ENCODE measurements at regions not wholly inside any gene's neighbourhood (a gene's known extent, or its start where the extent isn't known, plus 50 kb on each side); places are given as distances from the start of the nearest gene placed in this dataset.

- TF ChIP-seq, protein P1, sequence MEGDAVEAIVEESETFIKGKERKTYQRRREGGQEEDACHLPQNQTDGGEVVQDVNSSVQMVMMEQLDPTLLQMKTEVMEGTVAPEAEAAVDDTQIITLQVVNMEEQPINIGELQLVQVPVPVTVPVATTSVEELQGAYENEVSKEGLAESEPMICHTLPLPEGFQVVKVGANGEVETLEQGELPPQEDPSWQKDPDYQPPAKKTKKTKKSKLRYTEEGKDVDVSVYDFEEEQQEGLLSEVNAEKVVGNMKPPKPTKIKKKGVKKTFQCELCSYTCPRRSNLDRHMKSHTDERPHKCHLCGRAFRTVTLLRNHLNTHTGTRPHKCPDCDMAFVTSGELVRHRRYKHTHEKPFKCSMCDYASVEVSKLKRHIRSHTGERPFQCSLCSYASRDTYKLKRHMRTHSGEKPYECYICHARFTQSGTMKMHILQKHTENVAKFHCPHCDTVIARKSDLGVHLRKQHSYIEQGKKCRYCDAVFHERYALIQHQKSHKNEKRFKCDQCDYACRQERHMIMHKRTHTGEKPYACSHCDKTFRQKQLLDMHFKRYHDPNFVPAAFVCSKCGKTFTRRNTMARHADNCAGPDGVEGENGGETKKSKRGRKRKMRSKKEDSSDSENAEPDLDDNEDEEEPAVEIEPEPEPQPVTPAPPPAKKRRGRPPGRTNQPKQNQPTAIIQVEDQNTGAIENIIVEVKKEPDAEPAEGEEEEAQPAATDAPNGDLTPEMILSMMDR (IDR thresholded peaks at IDR 0.05), result no peak
- no peak for TF ChIP-seq POLR2A (IDR thresholded peaks at IDR 0.05; ENCODE audit: low read length)
- no peak for TF ChIP-seq ZFP36 (IDR thresholded peaks at IDR 0.05; ENCODE audit: borderline replicate concordance, partially characterized antibody)
- no peak for TF ChIP-seq ELK1 (IDR thresholded peaks at IDR 0.05; ENCODE audit: low read depth, low read length)
- no peak for TF ChIP-seq SREBF2 (IDR thresholded peaks at IDR 0.05)
Observed at GRCh38 chr1:13927736-13928135, 227.7 kb downstream of the PRDM2 start.
